ENCODE measurements at regions not wholly inside any gene's neighbourhood (a gene's known extent, or its start where the extent isn't known, plus 50 kb on each side); places are given as distances from the start of the nearest gene placed in this dataset.

GRCh38 chr2:156003780-156004179, 328.7 kb downstream of the NR4A2 start:
- H3K36me3 ChIP-seq: no peaks in the 10 kb centered on the region
- DNase-seq (ENCODE audit: low read depth in 1 of 2, low spot score in 1 of 2): no peak
- no peak overlapping the region for H3K27ac ChIP-seq
- H3K4me1 ChIP-seq (ENCODE audit: low read depth): no peaks in the 10 kb centered on the region
- no peak for TF ChIP-seq CTCF (IDR thresholded peaks at IDR 0.05; ENCODE audit: low read depth, low read length)
- H3K9me3 ChIP-seq (ENCODE audit: low read depth): no peaks in the 10 kb centered on the region
- no peaks in the 10 kb centered on the region for H3K27me3 ChIP-seq
- no peak overlapping the region for H3K4me3 ChIP-seq

GRCh38 chr2:156001851-156002250, 330.7 kb downstream of the NR4A2 start:
- no peaks in the 10 kb centered on the region for H3K27me3 ChIP-seq
- DNase-seq (ENCODE audit: low read depth in 1 of 2, low spot score in 1 of 2): no peak

GRCh38 chr2:155997538-155997937, 335.0 kb downstream of the NR4A2 start:
- Histone ChIP-seq H3K27me3 (no peaks in the 10 kb centered on the region), H3K4me3 (no peak overlapping the region), H3K36me3 (no peaks in the 10 kb centered on the region), H3K4me1 (ENCODE audit: low read depth) (no peaks in the 10 kb centered on the region), H3K27ac (no peak overlapping the region), H3K9me3 (ENCODE audit: low read depth) (no peaks in the 10 kb centered on the region)
- no peak for TF ChIP-seq CTCF (IDR thresholded peaks at IDR 0.05; ENCODE audit: low read depth, low read length)
- DNase-seq (ENCODE audit: low read depth in 1 of 2, low spot score in 1 of 2): no peak

More at GRCh38 chr2:156001851-156002250, 330.7 kb downstream of the NR4A2 start:
- Histone ChIP-seq H3K4me3 (no peak overlapping the region), H3K27ac (no peak overlapping the region), H3K4me1 (ENCODE audit: low read depth) (no peaks in the 10 kb centered on the region), H3K36me3 (no peaks in the 10 kb centered on the region), H3K9me3 (ENCODE audit: low read depth) (no peaks in the 10 kb centered on the region)
- TF ChIP-seq CTCF (IDR thresholded peaks at IDR 0.05; ENCODE audit: low read depth, low read length): no peak

DNA sequence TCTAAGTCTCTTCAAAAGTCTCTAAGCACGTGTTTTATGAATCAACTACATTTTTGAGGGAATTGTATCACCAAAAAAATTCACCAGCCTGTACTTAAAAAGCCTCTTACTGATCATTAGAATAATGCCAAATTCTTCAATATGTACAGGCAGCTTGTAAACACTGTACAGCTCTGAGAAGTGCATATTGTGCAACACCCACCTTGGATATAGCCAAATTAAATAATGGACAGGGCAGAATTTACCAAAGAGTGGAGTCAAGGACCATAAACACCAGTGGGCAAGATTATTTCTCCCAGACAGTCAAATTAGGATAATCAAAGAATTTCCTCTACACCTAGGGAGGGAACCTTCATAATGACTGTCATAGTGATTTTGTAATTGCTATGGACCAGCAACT, 338.2 kb downstream of the NR4A2 start:
- Histone ChIP-seq H3K9me3 (ENCODE audit: low read depth) (no peaks in the 10 kb centered on the region), H3K4me1 (ENCODE audit: low read depth) (no peaks in the 10 kb centered on the region), H3K36me3 (no peaks in the 10 kb centered on the region), H3K27ac (no peak overlapping the region), H3K27me3 (no peaks in the 10 kb centered on the region), H3K4me3 (no peak overlapping the region)
- no peak for TF ChIP-seq CTCF (IDR thresholded peaks at IDR 0.05; ENCODE audit: low read depth, low read length)
- DNase-seq (ENCODE audit: low read depth in 1 of 2, low spot score in 1 of 2): no peak

DNA sequence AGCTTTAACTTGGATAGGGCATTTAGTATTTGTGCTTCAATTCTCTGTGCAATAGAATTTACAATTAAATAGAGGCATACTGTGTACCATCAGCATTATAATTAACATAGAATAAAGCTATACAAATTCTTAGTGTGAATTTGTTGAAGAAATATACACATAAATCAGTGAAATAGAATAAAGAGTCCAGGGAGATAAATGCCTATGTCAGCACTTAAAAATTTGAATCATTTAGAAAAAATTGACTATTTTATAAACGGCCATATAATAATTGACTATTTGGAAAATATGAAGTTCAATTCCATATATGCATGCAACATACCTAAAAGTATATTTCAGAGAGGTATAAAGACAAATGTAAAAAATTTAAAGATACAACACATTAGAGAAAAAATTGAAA, 348.7 kb downstream of the NR4A2 start:
- no peaks in the 10 kb centered on the region for H3K27me3 ChIP-seq
- H3K9me3 ChIP-seq (ENCODE audit: low read depth): no peaks in the 10 kb centered on the region
- no peak for DNase-seq (ENCODE audit: low read depth in 1 of 2, low spot score in 1 of 2)
- no peak overlapping the region for H3K4me3 ChIP-seq
- no peak overlapping the region for H3K27ac ChIP-seq
- no peak for TF ChIP-seq CTCF (IDR thresholded peaks at IDR 0.05; ENCODE audit: low read depth, low read length)
- no peaks in the 10 kb centered on the region for H3K36me3 ChIP-seq
- H3K4me1 ChIP-seq (ENCODE audit: low read depth): no peaks in the 10 kb centered on the region

- H3K4me1 ChIP-seq (ENCODE audit: low read depth): no peaks in the 10 kb centered on the region
- DNase-seq (ENCODE audit: low read depth in 1 of 2, low spot score in 1 of 2): no peak
- H3K27me3 ChIP-seq: no peaks in the 10 kb centered on the region
- no peak for TF ChIP-seq CTCF (IDR thresholded peaks at IDR 0.05; ENCODE audit: low read depth, low read length)
- H3K4me3 ChIP-seq: no peak overlapping the region
- no peaks in the 10 kb centered on the region for H3K36me3 ChIP-seq
- no peaks in the 10 kb centered on the region for H3K9me3 ChIP-seq (ENCODE audit: low read depth)
- no peak overlapping the region for H3K27ac ChIP-seq
Observed at GRCh38 chr2:155982135-155982534, 350.4 kb downstream of the NR4A2 start.

All from cardiac muscle cell (in vitro differentiated cells and primary cell).